ENCODE measurements at regions not wholly inside any gene's neighbourhood (a gene's known extent, or its start where the extent isn't known, plus 50 kb on each side); places are given as distances from the start of the nearest gene placed in this dataset.
"Not testable (repeated sequence)": the region's sequence is repeated elsewhere in the genome, so short reads cannot be mapped to it uniquely, and the experiment has no call there.

DNA sequence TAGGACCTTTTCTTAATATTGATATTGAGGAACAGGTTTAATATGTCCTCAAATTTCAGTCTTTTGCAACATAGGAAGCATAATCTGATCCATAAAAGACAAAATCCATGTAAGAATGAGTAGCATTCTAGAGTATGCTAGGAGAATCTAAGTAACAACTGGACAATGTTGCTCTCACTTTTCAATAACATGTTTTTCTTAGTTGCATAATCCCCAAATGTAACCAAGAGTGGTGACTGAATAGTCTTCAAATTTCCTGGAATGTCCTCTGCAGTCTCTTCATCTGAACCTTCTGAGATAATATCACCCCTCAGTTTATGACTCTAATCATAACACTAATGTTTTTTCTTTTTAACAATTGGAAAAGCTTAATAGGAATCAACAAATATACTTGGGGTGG lies 110.0 kb upstream of the ZEB2 start:
- intact Hi-C loops (cut with DNase I) = no loop called here
- Histone ChIP-seq H3K9me3 (no peaks in the 10 kb centered on the region), H3K27me3 (no peaks in the 10 kb centered on the region), H3K36me3 (no peaks in the 10 kb centered on the region), H3K27ac (no peak overlapping the region), H3K4me3 (no peak overlapping the region), H3K4me1 (no peaks in the 10 kb centered on the region)
- no peak for ATAC-seq
- TF ChIP-seq, protein P1, sequence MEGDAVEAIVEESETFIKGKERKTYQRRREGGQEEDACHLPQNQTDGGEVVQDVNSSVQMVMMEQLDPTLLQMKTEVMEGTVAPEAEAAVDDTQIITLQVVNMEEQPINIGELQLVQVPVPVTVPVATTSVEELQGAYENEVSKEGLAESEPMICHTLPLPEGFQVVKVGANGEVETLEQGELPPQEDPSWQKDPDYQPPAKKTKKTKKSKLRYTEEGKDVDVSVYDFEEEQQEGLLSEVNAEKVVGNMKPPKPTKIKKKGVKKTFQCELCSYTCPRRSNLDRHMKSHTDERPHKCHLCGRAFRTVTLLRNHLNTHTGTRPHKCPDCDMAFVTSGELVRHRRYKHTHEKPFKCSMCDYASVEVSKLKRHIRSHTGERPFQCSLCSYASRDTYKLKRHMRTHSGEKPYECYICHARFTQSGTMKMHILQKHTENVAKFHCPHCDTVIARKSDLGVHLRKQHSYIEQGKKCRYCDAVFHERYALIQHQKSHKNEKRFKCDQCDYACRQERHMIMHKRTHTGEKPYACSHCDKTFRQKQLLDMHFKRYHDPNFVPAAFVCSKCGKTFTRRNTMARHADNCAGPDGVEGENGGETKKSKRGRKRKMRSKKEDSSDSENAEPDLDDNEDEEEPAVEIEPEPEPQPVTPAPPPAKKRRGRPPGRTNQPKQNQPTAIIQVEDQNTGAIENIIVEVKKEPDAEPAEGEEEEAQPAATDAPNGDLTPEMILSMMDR (IDR thresholded peaks at IDR 0.05) = no peak
- DNase-seq = no peak

DNA sequence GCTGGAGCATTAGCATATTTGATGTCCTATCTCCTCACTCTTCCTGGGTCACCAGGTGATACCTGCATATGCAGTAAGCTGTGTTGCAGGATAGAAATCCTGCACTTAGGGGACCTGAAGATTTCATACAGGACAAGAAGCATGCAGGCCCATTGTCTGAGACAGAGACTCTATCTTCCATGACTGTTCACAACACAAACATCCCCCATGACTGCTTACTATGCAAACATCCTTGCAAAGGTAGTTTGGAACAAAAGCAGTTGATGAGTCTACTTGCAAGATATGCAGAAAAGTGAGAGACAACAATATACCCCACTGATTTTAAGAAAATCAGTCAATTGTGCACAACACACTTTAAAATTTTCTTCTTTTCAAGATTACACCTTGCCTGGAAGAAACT lies 108.6 kb upstream of the ZEB2 start:
- H3K4me1 ChIP-seq = no peaks in the 10 kb centered on the region
- H3K27me3 ChIP-seq = no peaks in the 10 kb centered on the region
- ATAC-seq (no peak), DNase-seq (no peak)
- H3K36me3 ChIP-seq = no peaks in the 10 kb centered on the region
- no peak overlapping the region for H3K4me3 ChIP-seq
- H3K27ac ChIP-seq = no peak overlapping the region
- TF ChIP-seq, protein P1 (IDR thresholded peaks at IDR 0.05) = no peak
- H3K9me3 ChIP-seq = no peaks in the 10 kb centered on the region
- intact Hi-C loops (cut with DNase I) = no loop called here

DNA sequence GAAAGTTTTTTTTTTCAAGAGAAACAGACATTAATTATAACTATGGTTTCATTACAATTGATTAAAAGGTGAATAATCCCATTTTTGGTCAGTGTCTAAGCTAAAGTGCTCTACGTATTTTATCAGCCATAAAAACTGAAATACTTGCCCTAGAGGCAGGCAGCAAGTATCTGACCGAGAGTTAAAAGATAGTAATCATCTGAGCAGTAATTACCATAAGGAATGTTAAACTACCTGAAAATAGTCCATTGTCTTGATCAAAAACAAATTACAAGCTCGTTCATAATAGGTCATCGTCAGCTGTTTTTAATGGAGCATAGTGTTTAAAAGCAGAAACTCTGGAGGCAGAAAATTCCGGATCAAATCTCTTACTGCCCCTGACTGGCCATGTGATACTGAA lies 105.7 kb upstream of the ZEB2 start:
- H3K4me1 ChIP-seq = no peaks in the 10 kb centered on the region
- ATAC-seq (no peak), DNase-seq (no peak)
- no peak overlapping the region for H3K27ac ChIP-seq
- no peaks in the 10 kb centered on the region for H3K36me3 ChIP-seq
- no peaks in the 10 kb centered on the region for H3K27me3 ChIP-seq
- no peaks in the 10 kb centered on the region for H3K9me3 ChIP-seq
- TF ChIP-seq, protein P1 (IDR thresholded peaks at IDR 0.05) = no peak
- intact Hi-C loops (cut with DNase I) = no loop called here
- H3K4me3 ChIP-seq = no peak overlapping the region

DNA sequence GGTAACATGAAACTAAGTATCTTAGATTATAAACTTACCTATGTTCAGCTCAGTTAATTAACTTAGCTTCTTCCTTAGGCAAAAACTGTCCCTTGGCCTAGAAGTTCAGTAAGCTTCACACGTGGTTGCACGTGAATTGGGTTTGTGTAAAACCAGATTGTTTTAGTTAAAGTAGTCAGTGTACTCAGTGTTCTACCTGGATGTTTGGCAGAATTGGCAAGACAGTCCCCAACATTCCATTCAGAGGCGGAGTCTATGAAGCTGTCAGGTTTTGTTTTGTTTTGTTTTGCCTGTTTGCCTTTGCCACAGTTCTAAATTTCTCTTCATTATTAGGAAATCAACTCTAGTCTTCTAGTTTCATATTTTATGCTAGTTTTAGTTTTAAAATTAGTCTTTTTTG lies 105.3 kb upstream of the ZEB2 start:
- intact Hi-C loops (cut with DNase I) = no loop called here
- DNase-seq = no peak
- no peak for ATAC-seq

DNA sequence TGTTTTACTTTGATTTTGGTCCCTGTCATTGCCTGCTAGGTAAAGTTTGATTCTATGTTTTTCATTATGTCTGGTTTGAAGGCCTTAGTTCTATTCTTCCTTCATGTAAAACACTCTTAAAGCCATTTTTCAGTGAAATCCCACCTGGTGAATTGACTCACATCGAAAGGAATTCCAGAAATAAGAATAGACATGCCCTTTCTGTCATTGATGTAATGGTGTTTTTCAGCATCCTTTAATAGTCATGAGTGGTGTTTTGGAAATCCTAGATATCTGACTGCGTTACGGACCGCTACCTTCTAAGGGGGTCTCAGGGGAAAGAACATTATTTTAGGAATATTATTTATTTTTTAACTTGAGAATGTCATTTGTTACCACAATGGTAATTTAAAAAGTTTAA lies 104.5 kb upstream of the ZEB2 start:
- Histone ChIP-seq H3K9me3 (no peaks in the 10 kb centered on the region), H3K36me3 (no peaks in the 10 kb centered on the region), H3K4me1 (no peaks in the 10 kb centered on the region), H3K27ac (no peak overlapping the region), H3K27me3 (no peaks in the 10 kb centered on the region), H3K4me3 (no peak overlapping the region)
- TF ChIP-seq, protein P1 (IDR thresholded peaks at IDR 0.05) = no peak
- ATAC-seq (no peak), DNase-seq (no peak)
- intact Hi-C loops (cut with DNase I) = no loop called here

More for the DNA sequence above, 105.3 kb upstream of the ZEB2 start:
- Histone ChIP-seq H3K9me3 (no peaks in the 10 kb centered on the region), H3K4me1 (no peaks in the 10 kb centered on the region), H3K36me3 (no peaks in the 10 kb centered on the region), H3K27me3 (no peaks in the 10 kb centered on the region), H3K4me3 (no peak overlapping the region), H3K27ac (no peak overlapping the region)
- TF ChIP-seq, protein P1 (IDR thresholded peaks at IDR 0.05) = no peak

DNA sequence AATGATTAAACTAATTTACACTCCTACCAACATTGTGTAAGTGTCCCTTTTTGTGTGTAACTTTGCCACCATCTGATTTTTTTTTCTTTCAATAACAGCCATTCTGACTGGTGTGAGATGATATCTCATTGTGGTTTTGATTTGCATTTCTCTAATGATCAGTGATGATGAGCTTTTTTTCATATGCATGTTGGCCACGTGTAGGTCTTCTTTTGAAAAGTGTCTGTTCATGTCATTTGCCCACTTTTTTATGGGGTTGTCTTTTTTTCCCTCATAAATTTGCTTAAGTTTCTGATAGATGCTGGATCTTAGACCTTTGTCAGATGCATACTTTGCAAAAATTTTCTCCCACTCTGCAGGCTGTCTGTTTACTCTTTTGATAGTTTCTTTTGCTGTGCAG lies 102.5 kb upstream of the ZEB2 start:
- ATAC-seq; H3K27me3 ChIP-seq; DNase-seq; H3K4me1 ChIP-seq; H3K27ac ChIP-seq; H3K36me3 ChIP-seq; H3K9me3 ChIP-seq; H3K4me3 ChIP-seq; intact Hi-C loops (cut with DNase I): not testable (repeated sequence)
